ENCODE measurements at regions not wholly inside any gene's neighbourhood (a gene's known extent, or its start where the extent isn't known, plus 50 kb on each side); places are given as distances from the start of the nearest gene placed in this dataset.

GRCh38 chr5:68000805-68001204, 214.8 kb upstream of the PIK3R1 start:
- FAIRE-seq, result no peak
- DNase-seq (ENCODE audit: insufficient read length, low spot score), result no peak
- TF ChIP-seq SPI1 (IDR thresholded peaks at IDR 0.05; ENCODE audit: low read depth, low read length) (no peak), POLR2AphosphoS5 (IDR thresholded peaks at IDR 0.05; ENCODE audit: low read depth, low read length) (no peak), POLR2A (IDR thresholded peaks at IDR 0.05; ENCODE audit: low read depth, low read length) (no peak), TAF1 (IDR thresholded peaks at IDR 0.05; ENCODE audit: low read depth, low read length) (no peak), PAX5 (IDR thresholded peaks at IDR 0.05; ENCODE audit: insufficient read depth, low read length, severe bottlenecking) (no peak), POU2F2 (IDR thresholded peaks at IDR 0.05; ENCODE audit: low read depth, low read length) (no peak)

GRCh38 chr5:67999391-67999790, 216.2 kb upstream of the PIK3R1 start:
- DNase-seq (ENCODE audit: insufficient read length, low spot score), result no peak
- TF ChIP-seq POU2F2 (IDR thresholded peaks at IDR 0.05; ENCODE audit: low read depth, low read length) (no peak), POLR2A (IDR thresholded peaks at IDR 0.05; ENCODE audit: low read depth, low read length) (no peak), SPI1 (IDR thresholded peaks at IDR 0.05; ENCODE audit: low read depth, low read length) (no peak), PAX5 (IDR thresholded peaks at IDR 0.05; ENCODE audit: insufficient read depth, low read length, severe bottlenecking) (no peak), POLR2AphosphoS5 (IDR thresholded peaks at IDR 0.05; ENCODE audit: low read depth, low read length) (no peak), TAF1 (IDR thresholded peaks at IDR 0.05; ENCODE audit: low read depth, low read length) (no peak)
- FAIRE-seq, result no peak

- FAIRE-seq (no peak), DNase-seq (ENCODE audit: insufficient read length, low spot score) (no peak)
- TF ChIP-seq TAF1 (IDR thresholded peaks at IDR 0.05; ENCODE audit: low read depth, low read length) (no peak), POLR2A (IDR thresholded peaks at IDR 0.05; ENCODE audit: low read depth, low read length) (no peak), SPI1 (IDR thresholded peaks at IDR 0.05; ENCODE audit: low read depth, low read length) (no peak), POLR2AphosphoS5 (IDR thresholded peaks at IDR 0.05; ENCODE audit: low read depth, low read length) (no peak), PAX5 (IDR thresholded peaks at IDR 0.05; ENCODE audit: insufficient read depth, low read length, severe bottlenecking) (no peak), POU2F2 (IDR thresholded peaks at IDR 0.05; ENCODE audit: low read depth, low read length) (no peak)
Measured at GRCh38 chr5:67998709-67999261, 216.8 kb upstream of the PIK3R1 start.

GRCh38 chr5:67997892-67998457, 217.6 kb upstream of the PIK3R1 start:
- FAIRE-seq (no peak), DNase-seq (ENCODE audit: insufficient read length, low spot score) (no peak)
- no peak for TF ChIP-seq POU2F2 (IDR thresholded peaks at IDR 0.05; ENCODE audit: low read depth, low read length)

- FAIRE-seq (no peak), DNase-seq (ENCODE audit: insufficient read length, low spot score) (no peak)
- TF ChIP-seq POLR2AphosphoS5 (IDR thresholded peaks at IDR 0.05; ENCODE audit: low read depth, low read length), result no peak
Measured at GRCh38 chr5:67997148-67997547, 218.4 kb upstream of the PIK3R1 start.

GRCh38 chr5:67996596-67996995, 219.0 kb upstream of the PIK3R1 start:
- no peak for DNase-seq (ENCODE audit: insufficient read length, low spot score)
- TF ChIP-seq POLR2A (IDR thresholded peaks at IDR 0.05; ENCODE audit: low read depth, low read length) (no peak), POU2F2 (IDR thresholded peaks at IDR 0.05; ENCODE audit: low read depth, low read length) (no peak), SPI1 (IDR thresholded peaks at IDR 0.05; ENCODE audit: low read depth, low read length) (no peak), PAX5 (IDR thresholded peaks at IDR 0.05; ENCODE audit: insufficient read depth, low read length, severe bottlenecking) (no peak), POLR2AphosphoS5 (IDR thresholded peaks at IDR 0.05; ENCODE audit: low read depth, low read length) (no peak), TAF1 (IDR thresholded peaks at IDR 0.05; ENCODE audit: low read depth, low read length) (no peak)
- no peak for FAIRE-seq

GRCh38 chr5:67992923-67993322, 222.6 kb upstream of the PIK3R1 start:
- no peak for FAIRE-seq
- no peak for DNase-seq (ENCODE audit: insufficient read length, low spot score)
- TF ChIP-seq POU2F2 (IDR thresholded peaks at IDR 0.05; ENCODE audit: low read depth, low read length) (no peak), SPI1 (IDR thresholded peaks at IDR 0.05; ENCODE audit: low read depth, low read length) (no peak), TAF1 (IDR thresholded peaks at IDR 0.05; ENCODE audit: low read depth, low read length) (no peak), PAX5 (IDR thresholded peaks at IDR 0.05; ENCODE audit: insufficient read depth, low read length, severe bottlenecking) (no peak), POLR2AphosphoS5 (IDR thresholded peaks at IDR 0.05; ENCODE audit: low read depth, low read length) (no peak), POLR2A (IDR thresholded peaks at IDR 0.05; ENCODE audit: low read depth, low read length) (no peak)

GRCh38 chr5:67989456-67989855, 226.1 kb upstream of the PIK3R1 start:
- DNase-seq (ENCODE audit: insufficient read length, low spot score), result no peak
- no peak for FAIRE-seq

GRCh38 chr5:67986761-67987160, 228.8 kb upstream of the PIK3R1 start:
- DNase-seq (ENCODE audit: insufficient read length, low spot score) (no peak), FAIRE-seq (no peak)
- TF ChIP-seq PAX5 (IDR thresholded peaks at IDR 0.05; ENCODE audit: insufficient read depth, low read length, severe bottlenecking), result no peak
- no peak for TF ChIP-seq SPI1 (IDR thresholded peaks at IDR 0.05; ENCODE audit: low read depth, low read length)
- no peak for TF ChIP-seq POU2F2 (IDR thresholded peaks at IDR 0.05; ENCODE audit: low read depth, low read length)

More at GRCh38 chr5:67989456-67989855, 226.1 kb upstream of the PIK3R1 start:
- no peak for TF ChIP-seq POLR2AphosphoS5 (IDR thresholded peaks at IDR 0.05; ENCODE audit: low read depth, low read length)
- no peak for TF ChIP-seq POU2F2 (IDR thresholded peaks at IDR 0.05; ENCODE audit: low read depth, low read length)
- TF ChIP-seq POLR2A (IDR thresholded peaks at IDR 0.05; ENCODE audit: low read depth, low read length), result no peak
- no peak for TF ChIP-seq SPI1 (IDR thresholded peaks at IDR 0.05; ENCODE audit: low read depth, low read length)
- no peak for TF ChIP-seq TAF1 (IDR thresholded peaks at IDR 0.05; ENCODE audit: low read depth, low read length)
- no peak for TF ChIP-seq PAX5 (IDR thresholded peaks at IDR 0.05; ENCODE audit: insufficient read depth, low read length, severe bottlenecking)

- no peak for TF ChIP-seq PAX5 (IDR thresholded peaks at IDR 0.05; ENCODE audit: insufficient read depth, low read length, severe bottlenecking)
- no peak for TF ChIP-seq POLR2A (IDR thresholded peaks at IDR 0.05; ENCODE audit: low read depth, low read length)
- no peak for TF ChIP-seq TAF1 (IDR thresholded peaks at IDR 0.05; ENCODE audit: low read depth, low read length)
- TF ChIP-seq SPI1 (IDR thresholded peaks at IDR 0.05; ENCODE audit: low read depth, low read length), result no peak
- TF ChIP-seq POU2F2 (IDR thresholded peaks at IDR 0.05; ENCODE audit: low read depth, low read length), result no peak
- TF ChIP-seq POLR2AphosphoS5 (IDR thresholded peaks at IDR 0.05; ENCODE audit: low read depth, low read length), result no peak
- no peak for DNase-seq (ENCODE audit: insufficient read length, low spot score)
- no peak for FAIRE-seq
Measured at GRCh38 chr5:67985686-67986387, 229.7 kb upstream of the PIK3R1 start.
